ENCODE measurements at regions not wholly inside any gene's neighbourhood (a gene's known extent, or its start where the extent isn't known, plus 50 kb on each side); places are given as distances from the start of the nearest gene placed in this dataset.

- no peak for DNase-seq
Measured at GRCh38 chr10:128522551-128523308, 396.5 kb upstream of the MKI67 start.

- DNase-seq, result no peak
Measured at GRCh38 chr10:128525444-128525843, 399.2 kb upstream of the MKI67 start.

GRCh38 chr10:128525936-128526335 lies 399.7 kb upstream of the MKI67 start:
- DNase-seq, result no peak

- DNase-seq, result peak in 46 of 58 donors; percentile 4 to 82 (median 36)
Measured at GRCh38 chr10:128526791-128527375, 400.7 kb upstream of the MKI67 start.

GRCh38 chr10:128527711-128528110 lies 401.5 kb upstream of the MKI67 start:
- peak in 6 of 58 donors; percentile 3 to 23 (median 8) for DNase-seq

GRCh38 chr10:128528167-128528566 lies 401.9 kb upstream of the MKI67 start:
- DNase-seq, result no peak

- DNase-seq, result no peak
Measured at GRCh38 chr10:128528781-128529180, 402.6 kb upstream of the MKI67 start.

- DNase-seq, result no peak
Measured at GRCh38 chr10:128529225-128529624, 403.0 kb upstream of the MKI67 start.

GRCh38 chr10:128530301-128530700 lies 404.1 kb upstream of the MKI67 start:
- DNase-seq, result peak in 1 of 58 donors; percentile 4

- DNase-seq, result no peak
Measured at GRCh38 chr10:128530946-128531345, 404.7 kb upstream of the MKI67 start.

- DNase-seq, result no peak
Measured at GRCh38 chr10:128534686-128535085, 408.5 kb upstream of the MKI67 start.

GRCh38 chr10:128536259-128536658 lies 410.0 kb upstream of the MKI67 start:
- no peak for DNase-seq

- DNase-seq, result no peak
Measured at GRCh38 chr10:128537834-128538330, 411.7 kb upstream of the MKI67 start.

- no peak for DNase-seq
Measured at GRCh38 chr10:128538671-128539070, 412.4 kb upstream of the MKI67 start.

GRCh38 chr10:128539510-128540127 lies 413.4 kb upstream of the MKI67 start:
- DNase-seq, result no peak

GRCh38 chr10:128540128-128540762 lies 414.0 kb upstream of the MKI67 start:
- no peak for DNase-seq

GRCh38 chr10:128540781-128541761 lies 414.8 kb upstream of the MKI67 start:
- peak in 26 of 58 donors; percentile 1 to 35 (median 8) for DNase-seq

- DNase-seq, result no peak
Measured at GRCh38 chr10:128541926-128542475, 415.8 kb upstream of the MKI67 start.

- no peak for DNase-seq
Measured at GRCh38 chr10:128542659-128543058, 416.4 kb upstream of the MKI67 start.

- no peak for DNase-seq
Measured at GRCh38 chr10:128543151-128543550, 416.9 kb upstream of the MKI67 start.

Data from anterior cingulate cortex (tissue), 58 donors.